ENCODE measurements at regions not wholly inside any gene's neighbourhood (a gene's known extent, or its start where the extent isn't known, plus 50 kb on each side); places are given as distances from the start of the nearest gene placed in this dataset.

GRCh38 chr14:48417715-48418500 is 742.5 kb upstream of the MDGA2 start:
- DNase-seq (ENCODE audit: low read depth) = no peak
- no peak for TF ChIP-seq CTCF (IDR thresholded peaks at IDR 0.05; ENCODE audit: low read depth, low read length, missing control alignments)
- H3K4me3 ChIP-seq (ENCODE audit: low read depth, low read length) = no peak overlapping the region
- in situ Hi-C loops (cut with HindIII; ENCODE audit: low sequenced_read_pairs) = no loop called here

GRCh38 chr14:48401321-48401720 is 725.9 kb upstream of the MDGA2 start:
- DNase-seq (ENCODE audit: low read depth) = no peak
- TF ChIP-seq CTCF (IDR thresholded peaks at IDR 0.05; ENCODE audit: low read depth, low read length, missing control alignments) = no peak
- no peak overlapping the region for H3K4me3 ChIP-seq (ENCODE audit: low read depth, low read length)
- in situ Hi-C loops (cut with HindIII; ENCODE audit: low sequenced_read_pairs) = no loop called here

- peak; percentile 28 for DNase-seq (ENCODE audit: low read depth)
- no peak overlapping the region for H3K4me3 ChIP-seq (ENCODE audit: low read depth, low read length)
- peak; percentile 65 for TF ChIP-seq CTCF (IDR thresholded peaks at IDR 0.05; ENCODE audit: low read depth, low read length, missing control alignments)
- in situ Hi-C loops (cut with HindIII; ENCODE audit: low sequenced_read_pairs) = no loop called here
These were observed 723.4 kb upstream of the MDGA2 start for GRCh38 chr14:48398675-48399282.

- in situ Hi-C loops (cut with HindIII; ENCODE audit: low sequenced_read_pairs) = no loop called here
- TF ChIP-seq CTCF (IDR thresholded peaks at IDR 0.05; ENCODE audit: low read depth, low read length, missing control alignments) = no peak
- no peak overlapping the region for H3K4me3 ChIP-seq (ENCODE audit: low read depth, low read length)
- no peak for DNase-seq (ENCODE audit: low read depth)
These were observed 716.3 kb upstream of the MDGA2 start for GRCh38 chr14:48391661-48392060.

GRCh38 chr14:48390346-48390745 is 714.9 kb upstream of the MDGA2 start:
- in situ Hi-C loops (cut with HindIII; ENCODE audit: low sequenced_read_pairs) = no loop called here
- no peak for DNase-seq (ENCODE audit: low read depth)

GRCh38 chr14:48384821-48385220 is 709.4 kb upstream of the MDGA2 start:
- no peak for DNase-seq (ENCODE audit: low read depth)
- H3K4me3 ChIP-seq (ENCODE audit: low read depth, low read length) = no peak overlapping the region
- TF ChIP-seq CTCF (IDR thresholded peaks at IDR 0.05; ENCODE audit: low read depth, low read length, missing control alignments) = no peak
- in situ Hi-C loops (cut with HindIII; ENCODE audit: low sequenced_read_pairs) = no loop called here

More at GRCh38 chr14:48390346-48390745, 714.9 kb upstream of the MDGA2 start:
- TF ChIP-seq CTCF (IDR thresholded peaks at IDR 0.05; ENCODE audit: low read depth, low read length, missing control alignments) = no peak
- H3K4me3 ChIP-seq (ENCODE audit: low read depth, low read length) = no peak overlapping the region

All from astrocyte of the cerebellum (primary cell).